ENCODE measurements at regions not wholly inside any gene's neighbourhood (a gene's known extent, or its start where the extent isn't known, plus 50 kb on each side); places are given as distances from the start of the nearest gene placed in this dataset.
"Not testable (repeated sequence)": the region's sequence is repeated elsewhere in the genome, so short reads cannot be mapped to it uniquely, and the experiment has no call there.

GRCh38 chr6:49299279-49299678, 163.8 kb downstream of the MMUT start:
- TF ChIP-seq CTCF (IDR thresholded peaks at IDR 0.05; ENCODE audit: insufficient read depth, low read length) (no peak), SPI1 (IDR thresholded peaks at IDR 0.05; ENCODE audit: borderline replicate concordance, low read depth) (no peak), GABPA (IDR thresholded peaks at IDR 0.05; ENCODE audit: low read depth) (no peak), REST (IDR thresholded peaks at IDR 0.05; ENCODE audit: insufficient replicate concordance, low read depth) (no peak), POLR2AphosphoS5 (IDR thresholded peaks at IDR 0.05; ENCODE audit: low read depth) (no peak)
- H3K27ac ChIP-seq (replicated peaks), result no peak overlapping the region
- H3K4me3 ChIP-seq (replicated peaks; ENCODE audit: insufficient read depth, low read length), result no peak overlapping the region
- H3K27me3 ChIP-seq (ENCODE audit: insufficient read depth, poor library complexity, severe bottlenecking), result no peaks in the 10 kb centered on the region
- DNase-seq (ENCODE audit: low read depth in 1 of 2, low spot score in 1 of 2), result no peak

GRCh38 chr6:49284180-49284579, 178.9 kb downstream of the MMUT start:
- no peak overlapping the region for H3K4me3 ChIP-seq (replicated peaks; ENCODE audit: insufficient read depth, low read length)
- TF ChIP-seq CTCF (IDR thresholded peaks at IDR 0.05; ENCODE audit: insufficient read depth, low read length), result no peak
- no peak for TF ChIP-seq REST (IDR thresholded peaks at IDR 0.05; ENCODE audit: insufficient replicate concordance, low read depth)
- no peak for TF ChIP-seq POLR2AphosphoS5 (IDR thresholded peaks at IDR 0.05; ENCODE audit: low read depth)
- TF ChIP-seq GABPA (IDR thresholded peaks at IDR 0.05; ENCODE audit: low read depth), result no peak
- no peak for TF ChIP-seq SPI1 (IDR thresholded peaks at IDR 0.05; ENCODE audit: borderline replicate concordance, low read depth)
- H3K27me3 ChIP-seq (ENCODE audit: insufficient read depth, poor library complexity, severe bottlenecking), result no peaks in the 10 kb centered on the region
- no peak overlapping the region for H3K27ac ChIP-seq (replicated peaks)
- no peak for DNase-seq (ENCODE audit: low read depth in 1 of 2, low spot score in 1 of 2)

GRCh38 chr6:49274809-49275769, 188.0 kb downstream of the MMUT start:
- not testable (repeated sequence) for H3K4me3 ChIP-seq (replicated peaks; ENCODE audit: insufficient read depth, low read length); H3K27me3 ChIP-seq (ENCODE audit: insufficient read depth, poor library complexity, severe bottlenecking); DNase-seq (ENCODE audit: low read depth in 1 of 2, low spot score in 1 of 2); H3K27ac ChIP-seq (replicated peaks)

- H3K27me3 ChIP-seq (ENCODE audit: insufficient read depth, poor library complexity, severe bottlenecking), result no peaks in the 10 kb centered on the region
- no peak for DNase-seq (ENCODE audit: low read depth in 1 of 2, low spot score in 1 of 2)
- H3K4me3 ChIP-seq (replicated peaks; ENCODE audit: insufficient read depth, low read length), result no peak overlapping the region
- TF ChIP-seq CTCF (IDR thresholded peaks at IDR 0.05; ENCODE audit: insufficient read depth, low read length), result no peak
- TF ChIP-seq REST (IDR thresholded peaks at IDR 0.05; ENCODE audit: insufficient replicate concordance, low read depth), result no peak
- TF ChIP-seq GABPA (IDR thresholded peaks at IDR 0.05; ENCODE audit: low read depth), result no peak
- no peak for TF ChIP-seq SPI1 (IDR thresholded peaks at IDR 0.05; ENCODE audit: borderline replicate concordance, low read depth)
- TF ChIP-seq POLR2AphosphoS5 (IDR thresholded peaks at IDR 0.05; ENCODE audit: low read depth), result no peak
- no peak overlapping the region for H3K27ac ChIP-seq (replicated peaks)
Observed at GRCh38 chr6:49269190-49269589, 193.9 kb downstream of the MMUT start.
